Panc1 (cell line): ENCODE measurements at regions not wholly inside any gene's neighbourhood (a gene's known extent, or its start where the extent isn't known, plus 50 kb on each side); places are given as distances from the start of the nearest gene placed in this dataset.

Source experiments
- SIN3A ChIP-seq: IDR thresholded peaks from 2 replicates; pipeline ENCODE4 v1.6.1; 2012; ENCODE audit warnings: low read depth, mild to moderate bottlenecking, low read length, moderate library complexity, borderline replicate concordance; ENCODE audit not compliant: insufficient read depth
- TF ChIP-seq, protein P1 (sequence below): fragments of 450-650 bp; IDR thresholded peaks from 2 replicates; pipeline ENCODE4 v1.5.1; 2017; ENCODE audit warnings: mild to moderate bottlenecking

DNA sequence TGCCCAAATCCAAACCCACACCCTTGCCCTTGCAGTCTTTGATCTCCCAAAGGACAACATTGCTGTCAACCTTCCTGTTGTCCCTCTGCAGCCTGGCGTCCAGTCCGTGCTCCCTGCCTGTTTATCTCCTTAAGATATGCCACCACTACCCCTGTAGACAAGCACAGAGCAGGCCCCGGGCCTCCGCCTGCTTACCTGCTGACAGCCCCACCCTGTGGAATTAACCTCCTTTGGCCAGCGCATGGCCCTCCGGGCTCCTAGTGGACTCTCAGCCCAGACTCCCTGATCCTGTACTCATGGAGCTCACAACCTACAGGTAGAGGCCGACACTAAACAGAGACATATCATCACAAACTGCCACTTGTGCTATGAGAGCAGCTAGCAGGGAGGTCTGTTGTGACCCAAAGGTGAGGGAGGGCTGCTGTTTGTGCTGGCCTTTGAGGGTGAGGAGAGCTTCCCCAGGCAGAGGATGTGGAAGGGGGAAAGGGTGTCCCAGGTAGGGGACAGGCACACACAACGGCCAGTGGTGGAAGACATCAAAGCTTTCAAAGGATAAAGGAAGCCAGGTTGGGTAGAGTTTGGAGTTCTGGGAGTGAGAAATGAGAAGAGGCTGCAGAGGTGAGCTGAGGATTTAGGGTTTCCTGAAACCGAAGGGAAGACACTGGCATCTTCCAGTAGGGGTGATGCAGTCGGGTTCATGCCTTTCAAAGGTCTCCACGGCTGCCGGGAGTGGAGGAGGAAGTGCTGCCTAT, 174.5 kb upstream of the ZMIZ1 start:
- TF ChIP-seq, protein P1, sequence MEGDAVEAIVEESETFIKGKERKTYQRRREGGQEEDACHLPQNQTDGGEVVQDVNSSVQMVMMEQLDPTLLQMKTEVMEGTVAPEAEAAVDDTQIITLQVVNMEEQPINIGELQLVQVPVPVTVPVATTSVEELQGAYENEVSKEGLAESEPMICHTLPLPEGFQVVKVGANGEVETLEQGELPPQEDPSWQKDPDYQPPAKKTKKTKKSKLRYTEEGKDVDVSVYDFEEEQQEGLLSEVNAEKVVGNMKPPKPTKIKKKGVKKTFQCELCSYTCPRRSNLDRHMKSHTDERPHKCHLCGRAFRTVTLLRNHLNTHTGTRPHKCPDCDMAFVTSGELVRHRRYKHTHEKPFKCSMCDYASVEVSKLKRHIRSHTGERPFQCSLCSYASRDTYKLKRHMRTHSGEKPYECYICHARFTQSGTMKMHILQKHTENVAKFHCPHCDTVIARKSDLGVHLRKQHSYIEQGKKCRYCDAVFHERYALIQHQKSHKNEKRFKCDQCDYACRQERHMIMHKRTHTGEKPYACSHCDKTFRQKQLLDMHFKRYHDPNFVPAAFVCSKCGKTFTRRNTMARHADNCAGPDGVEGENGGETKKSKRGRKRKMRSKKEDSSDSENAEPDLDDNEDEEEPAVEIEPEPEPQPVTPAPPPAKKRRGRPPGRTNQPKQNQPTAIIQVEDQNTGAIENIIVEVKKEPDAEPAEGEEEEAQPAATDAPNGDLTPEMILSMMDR: no peak
- no peak for TF ChIP-seq SIN3A
